ENCODE measurements at regions not wholly inside any gene's neighbourhood (a gene's known extent, or its start where the extent isn't known, plus 50 kb on each side); places are given as distances from the start of the nearest gene placed in this dataset.

GRCh38 chr6:126743076-126743475 is 375.4 kb upstream of the RSPO3 start:
- 81% methylated on average over 3 of the region's 3 CpGs; no CpG with 5 or more reads in 1 of the 2 donors for WGBS, 2 donors
- TF ChIP-seq POLR2A (IDR thresholded peaks at IDR 0.05) (no peak), CTCF (IDR thresholded peaks at IDR 0.05) (no peak)
- H3K9me3 ChIP-seq, result no peaks in the 10 kb centered on the region
- no peak overlapping the region for H3K27ac ChIP-seq
- no peaks in the 10 kb centered on the region for H3K4me1 ChIP-seq
- no peak overlapping the region for H3K4me3 ChIP-seq
- intact Hi-C loops (cut with DNase I), result no loop called here
- no peaks in the 10 kb centered on the region for H3K36me3 ChIP-seq
- no peak for DNase-seq
- no peaks in the 10 kb centered on the region for H3K27me3 ChIP-seq

- H3K27me3 ChIP-seq, result no peaks in the 10 kb centered on the region
- no peak for TF ChIP-seq POLR2A (IDR thresholded peaks at IDR 0.05)
- TF ChIP-seq CTCF (IDR thresholded peaks at IDR 0.05), result no peak
- H3K9me3 ChIP-seq, result no peaks in the 10 kb centered on the region
- H3K27ac ChIP-seq, result no peak overlapping the region
- intact Hi-C loops (cut with DNase I), result no loop called here
- no peaks in the 10 kb centered on the region for H3K36me3 ChIP-seq
- H3K4me1 ChIP-seq, result no peaks in the 10 kb centered on the region
- 53 to 73% methylated on average over 4 of the region's 4 CpGs for WGBS, 2 donors
- no peak for DNase-seq
- H3K4me3 ChIP-seq, result no peak overlapping the region
Observed at GRCh38 chr6:126747728-126748540, 370.5 kb upstream of the RSPO3 start.

DNA sequence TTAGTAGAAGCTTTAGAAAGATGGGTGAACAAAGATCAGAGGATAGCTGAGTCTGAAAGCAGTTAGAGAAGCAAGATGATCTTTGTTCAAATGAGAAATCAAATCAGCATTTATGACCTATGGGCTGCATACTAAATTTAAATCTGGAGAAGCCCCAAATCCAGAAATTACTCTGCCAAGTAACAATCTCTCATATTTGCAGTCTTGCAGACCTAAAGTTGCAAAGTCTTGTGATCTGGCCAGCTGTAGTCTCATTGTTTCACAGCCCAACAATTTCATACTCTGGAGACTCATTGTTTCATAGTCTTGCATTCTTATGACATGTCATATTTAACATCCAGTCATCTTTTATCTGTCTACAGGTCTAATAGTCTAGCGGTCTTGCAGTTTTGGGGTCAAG is 364.9 kb upstream of the RSPO3 start:
- intact Hi-C loops (cut with DNase I), result no loop called here
- no peak for DNase-seq
- no peaks in the 10 kb centered on the region for H3K4me1 ChIP-seq
- no peak overlapping the region for H3K27ac ChIP-seq
- H3K4me3 ChIP-seq, result no peak overlapping the region
- no peaks in the 10 kb centered on the region for H3K9me3 ChIP-seq
- no peaks in the 10 kb centered on the region for H3K27me3 ChIP-seq
- 88 to 100% methylated on average over 1 of the region's 1 CpG for WGBS, 2 donors
- H3K36me3 ChIP-seq, result no peaks in the 10 kb centered on the region
- TF ChIP-seq POLR2A (IDR thresholded peaks at IDR 0.05) (no peak), CTCF (IDR thresholded peaks at IDR 0.05) (no peak)

DNA sequence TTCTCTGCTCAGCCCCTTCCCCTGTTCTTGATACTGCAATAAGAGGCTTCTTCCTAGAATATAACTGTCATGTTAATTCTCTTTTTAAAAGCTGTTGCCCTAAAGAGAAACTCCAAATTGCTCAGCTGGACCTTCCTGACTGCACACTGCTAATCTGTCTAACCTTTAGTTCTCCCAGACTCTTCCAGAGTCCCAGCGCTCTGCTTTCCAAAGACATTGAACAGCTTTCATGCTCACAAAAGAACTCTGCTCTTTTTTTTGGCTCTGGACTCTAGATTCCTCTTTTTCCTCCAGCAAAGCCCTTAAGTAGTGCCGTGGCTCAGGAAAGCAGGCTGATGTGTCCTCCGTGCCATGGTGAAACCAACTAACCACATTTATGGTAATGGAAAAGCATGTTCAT is 356.6 kb upstream of the RSPO3 start:
- no peak for DNase-seq
- TF ChIP-seq POLR2A (IDR thresholded peaks at IDR 0.05) (no peak), CTCF (IDR thresholded peaks at IDR 0.05) (no peak)
- Histone ChIP-seq H3K4me3 (no peak overlapping the region), H3K9me3 (no peaks in the 10 kb centered on the region), H3K36me3 (no peaks in the 10 kb centered on the region), H3K27ac (no peak overlapping the region), H3K4me1 (no peaks in the 10 kb centered on the region), H3K27me3 (no peaks in the 10 kb centered on the region)
- intact Hi-C loops (cut with DNase I), result no loop called here
- WGBS, 2 donors, result 67 to 73% methylated on average over 3 of the region's 3 CpGs

DNA sequence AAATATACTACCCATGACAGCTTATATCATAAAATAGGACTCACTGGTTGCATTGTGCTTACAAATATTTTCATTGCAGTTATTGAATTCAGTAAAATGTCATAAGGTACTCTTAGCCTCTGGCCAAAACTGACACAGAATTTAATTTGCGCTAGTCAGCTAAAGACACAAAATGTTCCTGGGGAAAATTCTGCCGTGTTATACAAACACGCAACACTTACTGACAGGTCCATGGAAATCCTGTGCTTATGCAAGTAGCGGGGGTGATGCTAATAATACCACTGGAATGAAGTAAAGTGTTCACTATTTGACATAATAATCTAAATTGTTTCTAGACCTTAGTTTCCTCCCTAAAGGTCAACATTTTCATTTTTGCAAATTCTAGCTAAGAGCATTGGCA is 354.4 kb upstream of the RSPO3 start:
- Histone ChIP-seq H3K9me3 (no peaks in the 10 kb centered on the region), H3K27ac (no peak overlapping the region), H3K27me3 (no peaks in the 10 kb centered on the region), H3K4me3 (no peak overlapping the region), H3K4me1 (no peaks in the 10 kb centered on the region), H3K36me3 (no peaks in the 10 kb centered on the region)
- no peak for DNase-seq
- WGBS, 2 donors, result 34 to 40% methylated on average over 4 of the region's 4 CpGs
- TF ChIP-seq POLR2A (IDR thresholded peaks at IDR 0.05) (no peak), CTCF (IDR thresholded peaks at IDR 0.05) (no peak)
- intact Hi-C loops (cut with DNase I), result no loop called here

All from esophagus squamous epithelium (tissue), 5 donors.